ENCODE measurements at regions not wholly inside any gene's neighbourhood (a gene's known extent, or its start where the extent isn't known, plus 50 kb on each side); places are given as distances from the start of the nearest gene placed in this dataset.

GRCh38 chr20:51187261-51187660 is 164.4 kb upstream of the KCNG1 start:
- no peaks in the 10 kb centered on the region for H4K20me1 ChIP-seq (replicated peaks; ENCODE audit: control insufficient read depth, extremely low read depth, insufficient read depth, low read length)
- H3K27me3 ChIP-seq (ENCODE audit: control insufficient read depth in 2 of 2, insufficient read depth in 2 of 2, low read length in 2 of 2) = peaks cover 0 to 6% of the 10 kb centered on the region in 2 experiments
- no peak for TF ChIP-seq GATA2 (IDR thresholded peaks at IDR 0.05; ENCODE audit: insufficient read depth, insufficient read length, low read depth, low read length)
- TF ChIP-seq, protein P1, sequence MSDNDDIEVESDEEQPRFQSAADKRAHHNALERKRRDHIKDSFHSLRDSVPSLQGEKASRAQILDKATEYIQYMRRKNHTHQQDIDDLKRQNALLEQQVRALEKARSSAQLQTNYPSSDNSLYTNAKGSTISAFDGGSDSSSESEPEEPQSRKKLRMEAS (IDR thresholded peaks at IDR 0.05; ENCODE audit: insufficient read depth, insufficient read length) = no peak
- TF ChIP-seq MYC (IDR thresholded peaks at IDR 0.05; ENCODE audit: low read depth, low read length) = no peak
- no peak for TF ChIP-seq POLR2AphosphoS5 (IDR thresholded peaks at IDR 0.05; ENCODE audit: insufficient read depth, low read depth, low read length)
- TF ChIP-seq EZH2 (IDR thresholded peaks at IDR 0.05; ENCODE audit: borderline replicate concordance, low read depth, low read length, severe bottlenecking) = no peak
- no peak overlapping the region for H3K4me2 ChIP-seq (ENCODE audit: insufficient read depth, low read length)
- no TSS peak for BruUV-seq (replicated peaks)
- no peaks in the 10 kb centered on the region for H3K36me3 ChIP-seq (ENCODE audit: control insufficient read depth in 2 of 2, extremely low read depth in 1 of 2, insufficient read depth in 2 of 2, low read length in 2 of 2)
- ChIA-PET CTCF (interaction anchor here (0.8 to 1.2 kb wide), 2 partner anchors 9 kb away, joined by 3 read pairs; no protein-coding TSS in a partner anchor), POLR2A (no interaction called here)
- DNase-seq (ENCODE audit: low read depth, low spot score) = no peak
- no peak overlapping the region for H3K27ac ChIP-seq (ENCODE audit: insufficient read depth, low read depth, low read length)
- no peaks in the 10 kb centered on the region for H3K9me1 ChIP-seq (replicated peaks; ENCODE audit: control insufficient read depth, extremely low read depth, insufficient read depth, low read length)
- H3K4me3 ChIP-seq (replicated peaks in 1 of 3; ENCODE audit: insufficient read depth in 1 of 3, low read depth in 1 of 3, low read length in 3 of 3) = no peak overlapping the region
- intact Hi-C loops (cut with micrococcal nuclease) (no loop called here), dilution Hi-C loops (cut with MboI; ENCODE audit: extremely low pct_ligation_motif_present, low sequenced_read_pairs) (no loop called here)
- no peaks in the 10 kb centered on the region for H3K9me3 ChIP-seq (replicated peaks; ENCODE audit: control insufficient read depth, insufficient read depth, low read length)
- H3K79me2 ChIP-seq (ENCODE audit: control insufficient read depth, insufficient read depth, low read length) = no peaks in the 10 kb centered on the region
- H3K9ac ChIP-seq (replicated peaks; ENCODE audit: extremely low read depth, insufficient read depth, low read length) = no peak overlapping the region
- FAIRE-seq = no peak
- no peak overlapping the region for H2AFZ ChIP-seq (ENCODE audit: low read depth, low read length)
- no peaks in the 10 kb centered on the region for H3K4me1 ChIP-seq (ENCODE audit: control insufficient read depth, extremely low read depth, insufficient read depth, low read length)

DNA sequence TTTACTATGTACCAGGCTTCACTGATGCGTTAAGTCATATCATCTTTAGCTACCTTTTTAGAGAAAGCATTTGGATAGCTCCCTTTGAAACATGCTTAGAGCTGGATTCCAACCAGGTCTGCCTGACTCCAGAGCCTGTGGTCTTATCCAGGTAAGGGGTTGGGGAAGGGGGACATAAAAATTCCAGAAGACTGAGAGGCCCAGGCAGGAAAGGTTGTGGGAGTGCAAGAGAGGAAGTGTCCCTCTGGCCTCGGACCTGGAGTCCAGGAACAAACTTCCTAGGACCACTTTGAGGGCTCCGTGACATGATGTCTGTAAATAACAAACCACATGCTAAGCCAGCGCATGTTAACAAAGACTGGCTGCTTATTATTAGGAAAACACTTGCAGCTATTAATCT is 163.0 kb upstream of the KCNG1 start:
- no TSS peak for BruUV-seq (replicated peaks)
- Histone ChIP-seq H3K9me1 (replicated peaks; ENCODE audit: control insufficient read depth, extremely low read depth, insufficient read depth, low read length) (no peaks in the 10 kb centered on the region), H2AFZ (ENCODE audit: low read depth, low read length) (no peak overlapping the region), H3K27ac (ENCODE audit: insufficient read depth, low read depth, low read length) (no peak overlapping the region), H3K9me3 (replicated peaks; ENCODE audit: control insufficient read depth, insufficient read depth, low read length) (no peaks in the 10 kb centered on the region), H3K36me3 (ENCODE audit: control insufficient read depth in 2 of 2, extremely low read depth in 1 of 2, insufficient read depth in 2 of 2, low read length in 2 of 2) (no peaks in the 10 kb centered on the region), H3K4me3 (replicated peaks in 1 of 3; ENCODE audit: insufficient read depth in 1 of 3, low read depth in 1 of 3, low read length in 3 of 3) (no peak overlapping the region), H4K20me1 (replicated peaks; ENCODE audit: control insufficient read depth, extremely low read depth, insufficient read depth, low read length) (no peaks in the 10 kb centered on the region), H3K4me2 (ENCODE audit: insufficient read depth, low read length) (no peak overlapping the region), H3K4me1 (ENCODE audit: control insufficient read depth, extremely low read depth, insufficient read depth, low read length) (no peaks in the 10 kb centered on the region), H3K27me3 (ENCODE audit: control insufficient read depth in 2 of 2, insufficient read depth in 2 of 2, low read length in 2 of 2) (peaks cover 0 to 6% of the 10 kb centered on the region in 2 experiments), H3K9ac (replicated peaks; ENCODE audit: extremely low read depth, insufficient read depth, low read length) (no peak overlapping the region), H3K79me2 (ENCODE audit: control insufficient read depth, insufficient read depth, low read length) (no peaks in the 10 kb centered on the region)
- FAIRE-seq (no peak), DNase-seq (ENCODE audit: low read depth, low spot score) (no peak)
- dilution Hi-C loops (cut with MboI; ENCODE audit: extremely low pct_ligation_motif_present, low sequenced_read_pairs) (no loop called here), intact Hi-C loops (cut with micrococcal nuclease) (no loop called here)
- POLR2A ChIA-PET = no interaction called here
- CTCF ChIA-PET = interaction anchor here (0.9 to 1.1 kb wide), 4 partner anchors 22 to 393 kb away, joined by 3 read pairs; no protein-coding TSS in a partner anchor
- TF ChIP-seq FOS (IDR thresholded peaks at IDR 0.05; ENCODE audit: borderline replicate concordance, insufficient read depth, low read length) (no peak), EZH2 (IDR thresholded peaks at IDR 0.05; ENCODE audit: borderline replicate concordance, low read depth, low read length, severe bottlenecking) (no peak), MYC (IDR thresholded peaks at IDR 0.05; ENCODE audit: low read depth, low read length) (no peak), JUN (IDR thresholded peaks at IDR 0.05; ENCODE audit: borderline replicate concordance, insufficient read depth, insufficient read length, low read depth) (no peak), POLR2A (IDR thresholded peaks at IDR 0.05; ENCODE audit: low read depth, low read length) (no peak), POLR2AphosphoS5 (IDR thresholded peaks at IDR 0.05; ENCODE audit: insufficient read depth, low read depth, low read length) (no peak), GATA2 (IDR thresholded peaks at IDR 0.05; ENCODE audit: insufficient read depth, insufficient read length, low read depth, low read length) (no peak)
- TF ChIP-seq, protein P2, sequence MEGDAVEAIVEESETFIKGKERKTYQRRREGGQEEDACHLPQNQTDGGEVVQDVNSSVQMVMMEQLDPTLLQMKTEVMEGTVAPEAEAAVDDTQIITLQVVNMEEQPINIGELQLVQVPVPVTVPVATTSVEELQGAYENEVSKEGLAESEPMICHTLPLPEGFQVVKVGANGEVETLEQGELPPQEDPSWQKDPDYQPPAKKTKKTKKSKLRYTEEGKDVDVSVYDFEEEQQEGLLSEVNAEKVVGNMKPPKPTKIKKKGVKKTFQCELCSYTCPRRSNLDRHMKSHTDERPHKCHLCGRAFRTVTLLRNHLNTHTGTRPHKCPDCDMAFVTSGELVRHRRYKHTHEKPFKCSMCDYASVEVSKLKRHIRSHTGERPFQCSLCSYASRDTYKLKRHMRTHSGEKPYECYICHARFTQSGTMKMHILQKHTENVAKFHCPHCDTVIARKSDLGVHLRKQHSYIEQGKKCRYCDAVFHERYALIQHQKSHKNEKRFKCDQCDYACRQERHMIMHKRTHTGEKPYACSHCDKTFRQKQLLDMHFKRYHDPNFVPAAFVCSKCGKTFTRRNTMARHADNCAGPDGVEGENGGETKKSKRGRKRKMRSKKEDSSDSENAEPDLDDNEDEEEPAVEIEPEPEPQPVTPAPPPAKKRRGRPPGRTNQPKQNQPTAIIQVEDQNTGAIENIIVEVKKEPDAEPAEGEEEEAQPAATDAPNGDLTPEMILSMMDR (IDR thresholded peaks at IDR 0.05; ENCODE audit: extremely low read depth in 1 of 2, insufficient read depth in 1 of 2, low read depth in 1 of 2, low read length in 2 of 2) = no peak
- TF ChIP-seq, protein P1 (IDR thresholded peaks at IDR 0.05; ENCODE audit: insufficient read depth, insufficient read length) = no peak
